GM19240 (cell line): ENCODE measurements at regions not wholly inside any gene's neighbourhood (a gene's known extent, or its start where the extent isn't known, plus 50 kb on each side); places are given as distances from the start of the nearest gene placed in this dataset.
"Not testable (repeated sequence)": the region's sequence is repeated elsewhere in the genome, so short reads cannot be mapped to it uniquely, and the experiment has no call there.

ENCODE experiments used
- DNase-seq: peaks from one replicate; pipeline ENCODE4 v3.0.0; 2011; ENCODE audit warnings: low spot score; ENCODE audit not compliant: insufficient read length

- no peak for DNase-seq
Measured at GRCh38 chr6:27049863-27050781, 197.4 kb upstream of the PRSS16 start.

GRCh38 chr6:27052082-27052730 is 195.3 kb upstream of the PRSS16 start:
- not testable (repeated sequence) for DNase-seq

GRCh38 chr6:27052731-27053082 is 194.8 kb upstream of the PRSS16 start:
- DNase-seq = no peak

GRCh38 chr6:27053738-27054137 is 193.8 kb upstream of the PRSS16 start:
- DNase-seq = no peak

- no peak for DNase-seq
Measured at GRCh38 chr6:27056615-27057014, 190.9 kb upstream of the PRSS16 start.

GRCh38 chr6:27059621-27060425 is 187.7 kb upstream of the PRSS16 start:
- no peak for DNase-seq

GRCh38 chr6:27061235-27061993 is 186.1 kb upstream of the PRSS16 start:
- DNase-seq = no peak

- no peak for DNase-seq
Measured at GRCh38 chr6:27062755-27063154, 184.7 kb upstream of the PRSS16 start.

- DNase-seq = no peak
Measured at GRCh38 chr6:27065183-27065582, 182.3 kb upstream of the PRSS16 start.

- no peak for DNase-seq
Measured at GRCh38 chr6:27066381-27066780, 181.1 kb upstream of the PRSS16 start.

- DNase-seq = no peak
Measured at GRCh38 chr6:27066802-27067201, 180.7 kb upstream of the PRSS16 start.

GRCh38 chr6:27073441-27073840 is 174.1 kb upstream of the PRSS16 start:
- no peak for DNase-seq

GRCh38 chr6:27076116-27076515 is 171.4 kb upstream of the PRSS16 start:
- DNase-seq = no peak

GRCh38 chr6:27078734-27079357 is 168.7 kb upstream of the PRSS16 start:
- DNase-seq = no peak

GRCh38 chr6:27081188-27081587 is 166.3 kb upstream of the PRSS16 start:
- no peak for DNase-seq

GRCh38 chr6:27081931-27082330 is 165.6 kb upstream of the PRSS16 start:
- no peak for DNase-seq

- DNase-seq = no peak
Measured at GRCh38 chr6:27088068-27088467, 159.4 kb upstream of the PRSS16 start.

GRCh38 chr6:27091661-27092315 is 155.7 kb upstream of the PRSS16 start:
- DNase-seq = peak; percentile 23

GRCh38 chr6:27092316-27092692 is 155.2 kb upstream of the PRSS16 start:
- DNase-seq = no peak

- no peak for DNase-seq
Measured at GRCh38 chr6:27095914-27096313, 151.6 kb upstream of the PRSS16 start.
